ENCODE measurements at regions not wholly inside any gene's neighbourhood (a gene's known extent, or its start where the extent isn't known, plus 50 kb on each side); places are given as distances from the start of the nearest gene placed in this dataset.
"Not testable (repeated sequence)": the region's sequence is repeated elsewhere in the genome, so short reads cannot be mapped to it uniquely, and the experiment has no call there.

- DNase-seq (ENCODE audit: low read depth) = no peak
Measured at GRCh38 chr7:92915348-92915747, 79.0 kb upstream of the CDK6 start.

GRCh38 chr7:92914645-92915044, 78.3 kb upstream of the CDK6 start:
- no peak for DNase-seq (ENCODE audit: low read depth)

DNA sequence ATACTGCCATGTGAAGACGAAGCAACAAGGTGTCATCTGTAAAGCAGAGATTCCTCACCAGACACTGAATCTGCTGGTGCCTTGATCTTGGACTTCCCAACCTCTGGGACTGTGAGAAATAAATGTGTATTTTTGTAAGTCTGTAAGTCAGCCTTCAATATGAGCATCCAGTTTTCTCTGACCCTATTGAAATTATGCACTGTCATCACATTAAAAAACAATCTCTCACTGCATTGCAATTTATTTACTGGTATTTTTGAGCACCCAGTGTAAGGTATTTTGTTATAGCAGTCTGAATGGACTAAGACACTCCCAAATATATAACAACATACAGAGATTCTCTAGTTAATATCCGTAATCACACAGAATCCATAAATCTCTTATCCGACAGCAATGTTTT, 77.5 kb upstream of the CDK6 start:
- no peak for DNase-seq (ENCODE audit: low read depth)

- DNase-seq (ENCODE audit: low read depth) = no peak
Measured at GRCh38 chr7:92910976-92911375, 74.6 kb upstream of the CDK6 start.

DNA sequence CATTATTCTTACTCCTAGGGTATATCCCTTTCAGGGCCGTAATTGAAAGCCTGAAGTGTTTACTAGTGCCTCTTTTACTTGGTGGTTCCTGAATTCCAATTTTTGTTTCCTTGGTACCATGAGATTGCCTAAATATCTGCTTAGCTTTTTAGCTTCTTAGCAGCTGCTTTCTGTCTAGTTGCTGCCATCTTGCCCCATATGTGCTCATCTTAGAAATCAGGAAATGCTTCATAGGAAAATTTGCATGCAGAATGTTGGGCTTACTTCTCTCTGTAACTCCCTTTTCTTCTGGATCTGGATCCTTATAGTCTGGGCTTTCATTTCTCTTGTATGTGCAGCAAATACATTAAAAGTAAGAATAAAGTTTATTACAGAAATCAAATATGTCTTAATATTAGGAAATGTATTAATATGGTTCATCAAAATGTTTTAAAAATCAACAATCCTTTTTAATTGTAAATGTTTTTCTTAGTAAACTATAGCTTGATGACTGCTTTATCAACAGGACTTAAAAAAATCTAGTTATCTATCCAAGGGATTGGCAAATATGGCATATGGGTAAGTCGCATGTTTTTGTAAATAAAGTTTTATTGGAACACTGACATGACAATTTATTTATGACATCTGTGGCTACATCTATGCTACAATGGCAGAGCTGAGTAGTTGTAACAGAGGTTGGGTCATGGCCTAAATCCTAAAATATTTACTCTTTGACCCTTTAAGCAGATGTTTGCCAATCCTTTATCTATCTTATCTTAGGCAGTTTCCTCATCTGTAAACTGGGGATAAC, 73.5 kb upstream of the CDK6 start:
- no peak for DNase-seq (ENCODE audit: low read depth)

DNA sequence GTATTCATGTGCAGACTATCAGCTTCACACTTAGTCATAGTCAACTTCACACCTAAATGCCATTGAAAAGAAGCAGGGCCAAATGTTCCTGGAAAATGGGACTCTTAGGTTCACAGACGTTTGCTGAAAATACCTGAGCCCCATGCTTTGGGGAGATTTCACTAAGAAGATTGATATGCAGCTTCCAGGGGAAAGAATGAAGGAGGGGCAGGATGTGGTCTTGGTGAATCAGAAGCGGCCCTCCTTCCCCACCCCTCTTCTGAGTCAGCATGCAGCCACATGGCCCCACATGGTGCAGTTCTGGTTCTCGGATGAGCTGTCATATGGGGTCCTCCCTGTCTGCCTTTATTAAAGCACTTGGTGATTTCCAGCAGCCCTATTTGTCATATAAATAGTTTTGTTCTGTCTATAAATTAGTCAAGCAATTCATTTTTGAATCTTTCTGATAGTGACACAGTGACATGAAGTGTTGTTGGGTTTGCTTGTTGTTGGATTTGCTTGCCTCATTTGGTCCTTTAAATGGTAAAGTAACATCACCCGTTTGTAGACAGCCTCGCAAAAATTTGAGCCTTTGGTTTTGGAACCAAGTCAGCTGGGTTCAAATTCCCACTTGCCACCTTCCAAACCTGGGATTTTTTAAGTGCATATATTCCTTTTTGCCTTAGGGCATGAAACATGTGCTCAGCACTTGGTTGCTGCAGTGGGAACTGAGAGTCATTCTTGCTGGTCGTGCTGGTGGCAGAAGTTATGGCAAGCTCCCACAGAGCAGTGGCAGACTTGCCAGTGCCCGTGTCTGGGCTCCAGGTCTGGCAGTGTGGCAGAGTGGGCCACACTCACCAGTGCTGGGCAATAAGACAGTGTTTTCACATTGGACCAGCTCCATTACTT, 68.1 kb upstream of the CDK6 start:
- DNase-seq (ENCODE audit: low read depth) = peak; percentile 99

DNA sequence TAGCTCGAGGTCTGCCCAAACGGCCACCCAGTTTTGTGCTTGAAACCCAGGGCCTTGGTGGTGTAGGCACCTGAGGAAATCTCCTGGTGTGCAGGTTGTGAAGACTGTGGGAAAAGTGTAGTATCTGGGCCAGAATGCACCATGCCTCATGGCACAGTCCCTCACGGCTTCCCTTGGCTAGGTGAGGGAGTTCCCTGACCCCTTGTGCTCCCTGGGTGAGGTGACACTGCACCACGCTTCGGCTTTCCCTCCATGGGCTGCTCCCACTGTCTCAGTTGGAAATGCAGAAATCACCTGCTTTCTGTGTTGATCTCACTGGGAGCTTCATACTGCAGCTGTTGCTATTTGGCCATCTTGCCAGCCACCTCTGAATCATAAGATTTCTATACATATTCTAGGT, 62.4 kb upstream of the CDK6 start:
- no peak for DNase-seq (ENCODE audit: low read depth)

GRCh38 chr7:92894857-92895256, 58.5 kb upstream of the CDK6 start:
- DNase-seq (ENCODE audit: low read depth) = not testable (repeated sequence)

GRCh38 chr7:92889081-92889480, 52.7 kb upstream of the CDK6 start:
- DNase-seq (ENCODE audit: low read depth) = no peak
